K562 (cell line): ENCODE measurements at regions not wholly inside any gene's neighbourhood (a gene's known extent, or its start where the extent isn't known, plus 50 kb on each side); places are given as distances from the start of the nearest gene placed in this dataset.

Experiments used
- ATAC-seq: fragments of 200-7000 bp; cut with Tn5 transposase; 3 replicates; pipeline ENCODE4 v1.9.1; 2020; ENCODE audit warnings: moderate library complexity
- BruUV-seq: library from RNA; stranded (reverse); fragments of 400-500 nt; replicated peaks from 2 replicates; lab custom pipeline; 2021; lab: Mats Ljungman, UMichigan
- CTCF ChIA-PET: fragments of 300-600 bp; formaldehyde crosslinking; extraction: SDS; loops from one replicate; lab custom pipeline; 2021; ENCODE audit warnings: low intra/inter-chr PET ratio; lab: Yijun Ruan, JAX
- POLR2A ChIA-PET: fragments of 300-600, 350-650 bp; sonication (Branson Sonifier 250); formaldehyde crosslinking; extraction: SDS; loops from one replicate; lab custom pipeline; 2021; ENCODE audit warnings: antibody characterized with exemption, inconsistent platforms; lab: Yijun Ruan, JAX
- DNase-seq, 4 experiments: peaks; one replicate each; pipeline versions ENCODE4 v3.0.0 to v3.0.0-alpha.2; 2011 to 2018; ENCODE audit warnings: low spot score in 3 of 4, mixed read lengths in 3 of 4; ENCODE audit errors: extremely low read depth in 1 of 4
- FAIRE-seq: peaks from 2 replicates; lab custom pipeline; 2011; peaks lifted over from hg19 to GRCh38; lab: Jason Lieb, UNC
- H2AFZ ChIP-seq: 2 replicates; pipeline ENCODE4 v1.6.0; 2011; ENCODE audit warnings: low read depth, low read length, control low read depth, inconsistent platforms
- H3K27ac ChIP-seq: fragments of 200-600 bp; 3 replicates; pipeline ENCODE4 v1.8.0; 2011; ENCODE audit warnings: low read depth, mild to moderate bottlenecking, control low read depth, inconsistent platforms, low read length, moderate library complexity, mixed read lengths; ENCODE audit errors: extremely low read depth
- H3K27me3 ChIP-seq, 2 experiments: fragments of 300-600 bp in 1 of 2; 2 replicates in 1 of 2; 3 replicates in 1 of 2; pipeline versions ENCODE4 v1.6.0 to v1.8.0; 2011; ENCODE audit warnings: inconsistent platforms in 2 of 2, low read length in 2 of 2, mild to moderate bottlenecking in 1 of 2, mixed read lengths in 1 of 2, moderate library complexity in 1 of 2; ENCODE audit not compliant: control insufficient read depth in 2 of 2, insufficient read depth in 2 of 2
- H3K36me3 ChIP-seq: fragments of 300-600 bp; 3 replicates; pipeline ENCODE4 v1.8.0; 2011; ENCODE audit warnings: mild to moderate bottlenecking, low read length, inconsistent platforms; ENCODE audit not compliant: control insufficient read depth, insufficient read depth
- H3K4me1 ChIP-seq, 2 experiments: fragments of 200-600 bp in 1 of 2; replicated peaks in 1 of 2; 2 replicates in 1 of 2; 3 replicates in 1 of 2; pipeline versions ENCODE4 v1.5.1 to v1.8.0; 2011; ENCODE audit warnings: inconsistent platforms in 2 of 2, low read length in 2 of 2, mild to moderate bottlenecking in 1 of 2, mixed read lengths in 1 of 2, moderate library complexity in 1 of 2; ENCODE audit not compliant: control insufficient read depth in 2 of 2, insufficient read depth in 2 of 2
- H3K4me2 ChIP-seq: 2 replicates; pipeline ENCODE4 v1.6.1; 2011; ENCODE audit warnings: low read length, control low read depth, inconsistent platforms, mixed read lengths; ENCODE audit not compliant: insufficient read depth
- H3K4me3 ChIP-seq: fragments of 200-600 bp; sonication (generic), shearing (Covaris generic); 2 replicates; pipeline ENCODE4 v1.5.1; 2016; ENCODE audit warnings: control low read depth, inconsistent platforms
- H3K79me2 ChIP-seq: fragments of 200-600 bp; 3 replicates; pipeline ENCODE4 v1.8.0; 2011; ENCODE audit warnings: low read length, inconsistent platforms; ENCODE audit not compliant: control insufficient read depth, insufficient read depth
- H3K9ac ChIP-seq, 2 experiments: 2 replicates each; pipeline versions ENCODE4 v1.6.0 to v1.6.1; 2011; ENCODE audit warnings: low read depth in 2 of 2, low read length in 2 of 2, control low read depth in 1 of 2, inconsistent platforms in 1 of 2, mild to moderate bottlenecking in 1 of 2, mixed read lengths in 1 of 2; ENCODE audit not compliant: insufficient read depth in 1 of 2
- H3K9me1 ChIP-seq: one replicate; pipeline ENCODE4 v1.6.0; 2011; ENCODE audit warnings: inconsistent platforms, mild to moderate bottlenecking, low read length, moderate library complexity; ENCODE audit not compliant: control insufficient read depth, insufficient read depth
- H3K9me3 ChIP-seq: replicated peaks from 2 replicates; pipeline ENCODE4 v1.5.1; 2011; ENCODE audit warnings: low read depth, low read length, inconsistent platforms; ENCODE audit not compliant: control insufficient read depth, insufficient read depth
- H4K20me1 ChIP-seq: replicated peaks from 2 replicates; pipeline ENCODE4 v1.6.1; 2011; ENCODE audit warnings: low read length, inconsistent platforms, mixed read lengths; ENCODE audit not compliant: control insufficient read depth, insufficient read depth
- ATF6 ChIP-seq: sonication (generic); formaldehyde crosslinking; IDR thresholded peaks from 2 replicates; pipeline ENCODE4 v1.4.0; 2020; ENCODE audit warnings: mild to moderate bottlenecking, missing genetic modification reagents
- CEBPG ChIP-seq, 3 experiments: fragments of 200-800 bp in 1 of 3; sonication (Bioruptor generic) in 1 of 3; sonication (generic) in 1 of 3; formaldehyde crosslinking in 1 of 3; IDR thresholded peaks in 2 of 3; conservative IDR thresholded peaks in 1 of 3; 2 replicates each; pipeline versions ENCODE4 v1.6.1 to v1.8.0; 2016 to 2022; ENCODE audit warnings: missing compliant biosample characterization in 2 of 3, missing genetic modification characterization in 2 of 3, mild to moderate bottlenecking in 1 of 3, missing genetic modification reagents in 1 of 3
- HNRNPLL ChIP-seq: fragments of 200-400 bp; formaldehyde crosslinking; IDR thresholded peaks from 2 replicates; pipeline ENCODE4 v1.6.1; 2017; ENCODE audit warnings: low read length, low read depth, mild to moderate bottlenecking; ENCODE audit not compliant: poor library complexity, severe bottlenecking
- MITF ChIP-seq: IDR thresholded peaks from 2 replicates; pipeline ENCODE4 v1.6.1; 2014; ENCODE audit warnings: antibody characterized with exemption
- SLC30A9 ChIP-seq: fragments of 250-450 bp; sonication (Bioruptor Pico); IDR thresholded peaks from 2 replicates; pipeline ENCODE4 v1.8.0; 2022; ENCODE audit warnings: mild to moderate bottlenecking, moderate library complexity
- THAP7 ChIP-seq: fragments of 250-450 bp; sonication (Bioruptor Pico); IDR thresholded peaks from 2 replicates; pipeline ENCODE4 v1.5.0; 2021
- VEZF1 ChIP-seq: fragments of 200-800 bp; sonication (Bioruptor generic); IDR thresholded peaks from 2 replicates; pipeline ENCODE4 v1.6.1; 2017; ENCODE audit warnings: missing genetic modification characterization, missing compliant biosample characterization
- WGBS: fragments of 100-300 bp; shearing (Covaris generic); methylation state at CpG from one replicate; pipeline ENCODE4 v1.1.6; 2016; ENCODE audit warnings: low coverage, mixed read lengths; ENCODE audit not compliant: insufficient coverage; ENCODE audit errors: missing lambda C conversion rate; 5-methylcytosine and 5-hydroxymethylcytosine counted together
- in situ Hi-C: fragments of 300-500 bp; cut with MboI; formaldehyde crosslinking; loops from 4 replicates; pipeline ENCODE4 v1.15.0; 2018; ENCODE audit warnings: inconsistent platforms, mixed read lengths
- intact Hi-C: fragments of 100-400 bp; cut with micrococcal nuclease; formaldehyde crosslinking; loops from 2 replicates; pipeline ENCODE4 v1.14.2; 2022

- H3K4me1 ChIP-seq = no peaks in the 10 kb centered on the region
- POLR2A ChIA-PET = no interaction called here
- no peaks in the 10 kb centered on the region for H3K79me2 ChIP-seq
- no peaks in the 10 kb centered on the region for H4K20me1 ChIP-seq
- no peak overlapping the region for H3K9ac ChIP-seq
- 0% methylated on average over 1 of the region's 1 CpG for WGBS
- ATAC-seq = no peak
- H2AFZ ChIP-seq = no peak overlapping the region
- H3K36me3 ChIP-seq = no peaks in the 10 kb centered on the region
- FAIRE-seq = no peak
- no peaks in the 10 kb centered on the region for H3K9me1 ChIP-seq
- H3K27ac ChIP-seq = no peak overlapping the region
- CTCF ChIA-PET = no interaction called here
- TF ChIP-seq HNRNPLL (no peak), MITF (no peak), SLC30A9 (CRISPR knock-in tag) (no peak), CEBPG (CRISPR knock-in tag; IDR thresholded peaks at IDR 0.05) (no peak), CEBPG (tag; conservative IDR thresholded peaks at IDR 0.05 in 1 of 2, IDR thresholded peaks at IDR 0.05 in 1 of 2) (no peak), THAP7 (CRISPR knock-in tag) (no peak), VEZF1 (CRISPR knock-in tag) (no peak), ATF6 (CRISPR knock-in tag) (no peak)
- H3K4me3 ChIP-seq = no peak overlapping the region
- in situ Hi-C loops (no loop called here), intact Hi-C loops (no loop called here)
- no peak for DNase-seq
- BruUV-seq = no TSS peak
- H3K9me3 ChIP-seq = no peaks in the 10 kb centered on the region
- H3K27me3 ChIP-seq = peaks cover 8 to 21% of the 10 kb centered on the region in 2 experiments; a peak in 4 of 5 replicates
- H3K4me2 ChIP-seq = no peak overlapping the region
Measured at GRCh38 chr15:69647142-69647513, 194.5 kb downstream of the RPLP1 start.
